ENCODE measurements at regions not wholly inside any gene's neighbourhood (a gene's known extent, or its start where the extent isn't known, plus 50 kb on each side); places are given as distances from the start of the nearest gene placed in this dataset.

- no peak overlapping the region for H3K4me3 ChIP-seq
- H3K27ac ChIP-seq = no peak overlapping the region
- TF ChIP-seq CTCF (IDR thresholded peaks at IDR 0.05) = no peak
- no peaks in the 10 kb centered on the region for H3K4me1 ChIP-seq
- intact Hi-C loops (cut with DNase I) = no loop called here
- H3K9me3 ChIP-seq = no peaks in the 10 kb centered on the region
- H3K36me3 ChIP-seq = no peaks in the 10 kb centered on the region
- H3K27me3 ChIP-seq = no peaks in the 10 kb centered on the region
- DNase-seq (no peak), ATAC-seq (no peak)
- 54 to 57% methylated on average over 4 of the region's 4 CpGs for WGBS, 2 donors
Observed at GRCh38 chr3:191959876-191960413, 499.0 kb downstream of the PYDC2 start.

- WGBS, 2 donors = 60 to 68% methylated on average over 5 of the region's 5 CpGs
- ATAC-seq (no peak), DNase-seq (no peak)
- Histone ChIP-seq H3K27me3 (no peaks in the 10 kb centered on the region), H3K27ac (no peak overlapping the region), H3K4me3 (no peak overlapping the region), H3K9me3 (no peaks in the 10 kb centered on the region), H3K36me3 (no peaks in the 10 kb centered on the region), H3K4me1 (no peaks in the 10 kb centered on the region)
- intact Hi-C loops (cut with DNase I) = no loop called here
- TF ChIP-seq CTCF (IDR thresholded peaks at IDR 0.05) = no peak
Observed at GRCh38 chr3:191961022-191961421, 500.1 kb downstream of the PYDC2 start.

GRCh38 chr3:191961529-191961928 lies 500.6 kb downstream of the PYDC2 start:
- no peak for TF ChIP-seq CTCF (IDR thresholded peaks at IDR 0.05)
- DNase-seq (no peak), ATAC-seq (no peak)
- intact Hi-C loops (cut with DNase I) = no loop called here
- H3K9me3 ChIP-seq = no peaks in the 10 kb centered on the region
- H3K36me3 ChIP-seq = no peaks in the 10 kb centered on the region
- H3K4me3 ChIP-seq = no peak overlapping the region
- no peak overlapping the region for H3K27ac ChIP-seq
- H3K4me1 ChIP-seq = no peaks in the 10 kb centered on the region
- no peaks in the 10 kb centered on the region for H3K27me3 ChIP-seq

GRCh38 chr3:191962324-191962723 lies 501.4 kb downstream of the PYDC2 start:
- no peak for TF ChIP-seq CTCF (IDR thresholded peaks at IDR 0.05)
- DNase-seq = no peak
- Histone ChIP-seq H3K9me3 (no peaks in the 10 kb centered on the region), H3K27ac (no peak overlapping the region), H3K36me3 (no peaks in the 10 kb centered on the region), H3K27me3 (no peaks in the 10 kb centered on the region), H3K4me3 (no peak overlapping the region), H3K4me1 (no peaks in the 10 kb centered on the region)
- intact Hi-C loops (cut with DNase I) = no loop called here
- WGBS, 2 donors = 59 to 68% methylated on average over 1 of the region's 1 CpG
- ATAC-seq = no peak
